Sigmoid colon (tissue), 4 donors: ENCODE measurements at regions not wholly inside any gene's neighbourhood (a gene's known extent, or its start where the extent isn't known, plus 50 kb on each side); places are given as distances from the start of the nearest gene placed in this dataset.

ENCODE experiments used
- EP300 ChIP-seq, 4 donors: sonication (generic); formaldehyde crosslinking; IDR thresholded peaks; one replicate each; pipeline ENCODE4 v1.6.1; 2017; ENCODE audit warnings: antibody characterized with exemption in 4 of 4
- POLR2A ChIP-seq, 2 donors: fragments of 450-650 bp; IDR thresholded peaks; one replicate each; pipeline ENCODE4 v1.6.1; 2016; ENCODE audit warnings: antibody characterized with exemption in 2 of 2, mild to moderate bottlenecking in 2 of 2, moderate library complexity in 2 of 2
- TF ChIP-seq, protein P1 (sequence below), 4 experiments: fragments of 450-650 bp in 3 of 4; fragments of 200-600 bp in 1 of 4; IDR thresholded peaks; one replicate each; pipeline ENCODE4 v1.5.1; 2016 to 2019; ENCODE audit warnings: antibody characterized with exemption in 4 of 4, mild to moderate bottlenecking in 3 of 4, moderate library complexity in 2 of 4

DNA sequence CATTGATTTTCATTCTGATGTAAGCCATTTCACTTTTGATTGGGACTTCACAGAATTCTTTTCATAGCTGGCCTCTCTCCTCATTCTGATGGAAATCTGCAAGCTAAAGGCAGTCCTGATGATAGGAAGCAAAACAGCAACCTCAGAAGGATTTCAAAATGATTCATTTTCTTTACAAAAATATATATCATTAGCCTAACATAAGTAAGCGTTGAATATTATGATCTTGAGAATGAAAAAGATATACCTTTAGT, 143.1 kb upstream of the GJE1 start:
- TF ChIP-seq, protein P1, sequence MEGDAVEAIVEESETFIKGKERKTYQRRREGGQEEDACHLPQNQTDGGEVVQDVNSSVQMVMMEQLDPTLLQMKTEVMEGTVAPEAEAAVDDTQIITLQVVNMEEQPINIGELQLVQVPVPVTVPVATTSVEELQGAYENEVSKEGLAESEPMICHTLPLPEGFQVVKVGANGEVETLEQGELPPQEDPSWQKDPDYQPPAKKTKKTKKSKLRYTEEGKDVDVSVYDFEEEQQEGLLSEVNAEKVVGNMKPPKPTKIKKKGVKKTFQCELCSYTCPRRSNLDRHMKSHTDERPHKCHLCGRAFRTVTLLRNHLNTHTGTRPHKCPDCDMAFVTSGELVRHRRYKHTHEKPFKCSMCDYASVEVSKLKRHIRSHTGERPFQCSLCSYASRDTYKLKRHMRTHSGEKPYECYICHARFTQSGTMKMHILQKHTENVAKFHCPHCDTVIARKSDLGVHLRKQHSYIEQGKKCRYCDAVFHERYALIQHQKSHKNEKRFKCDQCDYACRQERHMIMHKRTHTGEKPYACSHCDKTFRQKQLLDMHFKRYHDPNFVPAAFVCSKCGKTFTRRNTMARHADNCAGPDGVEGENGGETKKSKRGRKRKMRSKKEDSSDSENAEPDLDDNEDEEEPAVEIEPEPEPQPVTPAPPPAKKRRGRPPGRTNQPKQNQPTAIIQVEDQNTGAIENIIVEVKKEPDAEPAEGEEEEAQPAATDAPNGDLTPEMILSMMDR (IDR thresholded peaks at IDR 0.05) = no peak
- TF ChIP-seq POLR2A (IDR thresholded peaks at IDR 0.05) (no peak), EP300 (IDR thresholded peaks at IDR 0.05) (no peak)
